ENCODE measurements at regions not wholly inside any gene's neighbourhood (a gene's known extent, or its start where the extent isn't known, plus 50 kb on each side); places are given as distances from the start of the nearest gene placed in this dataset.

DNA sequence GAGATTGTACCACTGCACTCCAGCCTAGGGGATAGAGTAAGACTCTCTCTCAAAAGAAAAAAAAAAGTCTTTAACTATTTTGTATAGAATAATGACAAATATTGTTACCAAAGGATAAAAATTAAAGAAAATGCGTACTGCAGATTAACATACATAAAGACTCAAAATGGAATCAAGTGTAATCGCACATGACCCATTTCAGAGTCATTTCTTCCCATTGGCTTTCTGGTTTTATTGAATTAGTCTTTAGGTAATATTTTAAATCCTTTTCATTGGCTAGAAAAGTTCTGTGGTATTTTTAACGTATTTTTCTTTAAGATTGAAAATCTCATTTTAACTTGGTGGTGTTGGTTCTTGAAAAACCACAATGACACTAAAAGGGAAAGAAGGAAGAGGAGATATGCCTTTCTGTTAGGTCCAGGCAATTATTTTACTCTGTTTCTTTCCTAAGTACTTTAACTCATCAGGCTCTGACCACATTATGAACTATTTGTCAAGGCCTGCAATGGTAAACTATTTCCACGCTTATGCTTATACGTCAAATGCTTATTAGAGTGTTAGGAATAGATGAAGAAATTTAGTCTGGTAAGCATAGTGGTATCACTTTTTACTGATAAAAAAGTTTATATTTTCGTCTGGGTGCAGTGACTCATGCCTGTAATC is 52.3 kb downstream of the PLEKHG1 start:
- DNase-seq (ENCODE audit: low read depth, low spot score) = no peak
- H3K27ac ChIP-seq = no peak overlapping the region

DNA sequence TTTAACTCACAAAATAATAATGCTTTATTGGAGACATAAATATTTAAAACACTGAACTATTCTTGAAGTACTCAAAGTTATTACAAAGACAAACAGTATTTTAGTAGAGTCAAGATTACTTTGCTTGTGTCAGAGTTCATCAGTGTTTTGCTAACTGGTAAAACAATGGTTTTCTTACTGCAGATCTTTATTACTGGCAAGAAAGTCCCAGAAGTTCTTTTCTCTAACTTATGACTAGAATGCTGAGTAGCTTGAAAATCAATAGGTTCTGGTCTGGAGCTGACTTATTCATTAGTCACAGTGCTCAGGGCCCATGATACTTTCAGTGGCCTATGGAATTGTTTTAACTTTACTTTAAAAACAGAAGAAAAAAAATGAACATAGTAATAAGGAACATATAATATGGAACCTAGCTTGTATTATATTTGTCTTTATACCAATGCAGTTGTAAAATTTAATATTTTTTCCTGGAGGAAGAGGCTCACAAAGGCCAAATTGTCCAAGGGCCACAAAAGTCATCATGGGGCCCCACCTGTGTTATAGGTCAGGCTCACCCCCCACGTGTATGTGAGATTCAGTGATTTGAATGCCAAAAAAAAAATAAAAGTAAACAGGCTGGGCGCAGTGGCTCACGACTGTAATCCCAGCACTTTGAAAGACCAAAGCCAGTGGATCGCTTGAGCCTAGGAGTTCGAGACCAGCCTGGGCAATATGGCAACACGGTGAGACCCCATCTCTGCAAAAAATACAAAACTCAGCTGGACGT is 53.3 kb downstream of the PLEKHG1 start:
- no peak for DNase-seq (ENCODE audit: low read depth, low spot score)
- H3K27ac ChIP-seq = no peak overlapping the region

DNA sequence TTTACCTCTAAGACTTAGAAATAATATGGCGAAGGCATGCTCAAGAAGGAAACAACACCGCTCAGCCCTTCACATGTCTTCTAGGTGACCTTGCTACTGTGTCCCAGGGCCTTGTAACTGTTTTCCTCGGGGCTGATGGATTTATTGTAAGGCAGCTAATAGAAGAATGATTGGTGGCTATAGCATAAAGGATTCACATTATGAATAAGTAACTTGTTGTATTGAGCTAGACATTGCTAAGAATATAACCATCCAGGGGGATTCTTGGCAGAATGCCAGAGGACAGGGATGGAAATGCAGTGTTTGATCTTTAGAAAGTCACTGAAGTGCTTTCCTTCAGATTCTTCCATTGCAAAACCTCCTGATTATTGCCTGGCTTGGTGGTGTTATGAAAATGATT is 54.9 kb downstream of the PLEKHG1 start:
- no peak for DNase-seq (ENCODE audit: low read depth, low spot score)
- no peak overlapping the region for H3K27ac ChIP-seq

DNA sequence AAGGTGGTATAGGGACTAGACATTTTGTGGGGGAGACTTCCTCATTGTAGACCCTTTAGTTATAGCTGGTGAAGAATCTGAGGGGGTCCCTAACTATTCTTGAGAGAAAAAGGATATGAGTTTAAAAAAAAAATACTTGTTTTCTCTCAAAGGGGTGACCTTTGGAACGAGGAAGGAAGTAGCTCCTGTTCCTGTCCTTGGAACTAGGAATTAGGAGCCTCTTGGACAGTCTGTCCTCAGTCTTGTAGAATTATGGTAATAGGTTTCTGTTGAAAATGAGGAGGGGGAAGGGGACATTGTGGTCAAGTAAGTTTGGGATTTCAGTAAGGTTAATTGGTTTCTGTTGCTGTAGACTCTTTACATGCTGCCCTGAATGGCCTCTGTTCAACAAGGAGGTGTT is 56.5 kb downstream of the PLEKHG1 start:
- no peak overlapping the region for H3K27ac ChIP-seq
- DNase-seq (ENCODE audit: low read depth, low spot score) = no peak

DNA sequence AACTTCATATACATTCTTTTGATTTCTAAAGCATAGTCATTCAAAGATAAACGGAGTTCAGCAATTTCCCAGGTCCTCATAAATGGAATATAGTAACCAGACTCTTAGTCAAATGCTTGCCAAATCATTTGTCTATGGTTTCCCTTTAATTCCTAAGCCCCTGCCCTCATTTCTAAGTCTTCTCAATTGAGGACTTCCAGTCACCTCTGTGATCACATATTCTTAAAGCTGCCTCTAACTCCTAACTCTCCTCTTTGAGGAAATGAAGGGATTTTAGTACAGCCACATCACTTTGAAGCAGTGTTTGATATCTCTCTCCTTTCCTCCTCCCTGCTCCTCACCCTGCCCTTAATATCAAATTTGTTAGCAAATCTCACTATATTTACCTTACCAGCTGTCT is 58.7 kb downstream of the PLEKHG1 start:
- H3K27ac ChIP-seq = no peak overlapping the region
- DNase-seq (ENCODE audit: low read depth, low spot score) = no peak

DNA sequence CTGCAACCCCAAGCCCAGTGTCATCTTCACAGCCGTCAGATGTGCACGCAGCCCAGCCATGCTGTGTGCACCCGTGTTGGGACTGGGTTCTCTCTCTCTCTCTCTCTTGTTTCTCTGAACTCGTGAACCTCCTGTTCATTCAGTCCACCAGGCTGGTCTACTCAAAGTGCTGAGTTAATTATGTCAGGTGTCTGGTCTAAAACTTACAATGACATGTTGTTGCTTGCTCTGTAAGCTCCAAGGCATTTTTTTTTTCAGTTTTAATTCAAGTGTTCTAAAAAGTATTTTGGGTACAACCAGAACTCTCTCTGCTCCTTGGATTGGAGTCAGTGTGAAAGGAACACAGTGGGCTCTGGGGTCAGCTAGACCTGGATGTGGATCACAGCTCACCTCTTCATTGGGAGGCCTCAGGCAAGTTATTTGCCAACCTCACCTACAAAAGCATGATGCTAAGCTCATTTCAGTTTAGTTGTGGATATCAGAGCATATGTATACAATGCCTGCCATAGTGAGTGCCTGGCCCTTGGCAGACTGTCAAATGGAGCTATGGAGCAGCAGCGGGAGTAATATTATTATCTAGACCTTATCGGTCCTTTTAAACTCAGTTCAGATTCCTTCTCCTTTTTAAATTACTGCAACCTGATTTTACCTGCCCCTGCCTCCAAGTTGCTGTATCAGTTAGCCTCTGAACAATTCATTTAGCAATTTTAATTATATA is 59.5 kb downstream of the PLEKHG1 start:
- H3K27ac ChIP-seq = no peak overlapping the region
- no peak for DNase-seq (ENCODE audit: low read depth, low spot score)

DNA sequence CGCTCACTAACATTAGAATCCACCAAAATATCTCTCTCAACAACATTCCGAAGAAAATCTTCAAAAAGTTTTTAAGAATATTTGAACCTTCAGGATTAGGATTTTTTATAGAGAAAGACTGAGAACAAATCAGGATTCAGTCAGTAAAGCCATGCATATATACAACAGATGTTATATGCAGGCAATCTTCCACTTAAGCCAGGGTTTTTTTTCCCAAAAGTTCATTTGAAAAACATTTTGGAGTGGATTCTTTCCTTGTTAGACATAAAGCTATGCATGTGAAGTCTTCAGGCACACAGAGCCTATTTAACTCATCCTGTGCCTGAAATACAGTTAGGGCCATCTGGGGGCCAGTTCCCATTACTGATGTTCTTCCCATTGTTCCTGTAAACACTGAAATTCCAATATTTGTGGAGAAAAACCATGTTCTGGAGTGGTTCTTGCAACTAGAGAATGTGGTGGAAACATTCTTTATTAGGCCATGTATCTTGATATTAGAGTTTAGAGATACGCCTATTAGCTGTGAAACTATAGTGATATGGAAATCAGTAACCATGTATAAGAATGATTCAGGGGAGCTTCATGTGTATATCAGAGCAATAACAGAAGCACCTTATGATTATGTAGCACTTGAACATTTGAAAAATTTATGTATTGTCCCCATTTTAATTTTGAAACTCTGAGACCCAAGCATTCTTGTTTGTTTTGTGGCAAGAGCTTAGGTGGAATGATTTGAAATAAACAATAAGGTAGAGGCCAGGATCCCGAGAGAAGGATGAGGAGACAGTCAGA is 61.7 kb downstream of the PLEKHG1 start:
- no peak overlapping the region for H3K27ac ChIP-seq
- DNase-seq (ENCODE audit: low read depth, low spot score) = no peak

DNA sequence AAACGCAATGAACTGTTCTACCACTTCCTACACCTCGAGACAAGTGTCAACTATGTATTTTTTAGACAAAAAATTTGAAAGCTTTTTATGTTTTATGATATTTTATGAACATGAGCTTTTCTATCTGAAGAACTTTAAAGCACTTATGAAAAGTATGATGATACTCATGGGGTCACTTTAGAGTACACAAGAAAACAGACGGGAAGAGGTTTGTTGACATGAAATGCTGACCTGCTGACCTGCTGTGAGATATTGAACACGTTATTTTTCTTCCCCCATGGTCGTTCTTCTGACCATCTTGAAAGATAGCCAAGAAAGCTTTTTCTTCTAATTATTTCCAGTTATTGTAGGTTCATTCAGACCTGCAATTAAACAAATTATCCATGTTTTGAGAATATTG is 63.1 kb downstream of the PLEKHG1 start:
- no peak for DNase-seq (ENCODE audit: low read depth, low spot score)
- H3K27ac ChIP-seq = no peak overlapping the region

DNA sequence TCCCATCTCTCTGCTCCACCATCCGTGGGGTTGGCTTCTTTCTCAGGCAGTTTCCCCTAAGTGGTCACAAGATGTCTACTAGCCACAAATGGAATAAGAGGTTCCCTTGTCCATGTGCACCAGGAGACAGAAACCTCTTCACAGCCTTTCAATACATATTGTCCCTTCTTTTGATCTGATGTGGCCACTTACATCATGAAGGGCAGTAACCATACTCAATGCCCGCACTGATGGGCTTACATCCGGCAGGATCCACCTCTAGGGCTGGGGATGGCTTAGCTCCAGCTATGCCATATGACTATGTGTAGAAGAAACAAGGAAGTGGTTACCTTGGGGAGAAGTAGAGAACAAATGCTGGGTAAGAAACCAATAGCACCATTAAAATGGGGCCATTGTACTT is 64.4 kb downstream of the PLEKHG1 start:
- DNase-seq (ENCODE audit: low read depth, low spot score) = no peak
- no peak overlapping the region for H3K27ac ChIP-seq

DNA sequence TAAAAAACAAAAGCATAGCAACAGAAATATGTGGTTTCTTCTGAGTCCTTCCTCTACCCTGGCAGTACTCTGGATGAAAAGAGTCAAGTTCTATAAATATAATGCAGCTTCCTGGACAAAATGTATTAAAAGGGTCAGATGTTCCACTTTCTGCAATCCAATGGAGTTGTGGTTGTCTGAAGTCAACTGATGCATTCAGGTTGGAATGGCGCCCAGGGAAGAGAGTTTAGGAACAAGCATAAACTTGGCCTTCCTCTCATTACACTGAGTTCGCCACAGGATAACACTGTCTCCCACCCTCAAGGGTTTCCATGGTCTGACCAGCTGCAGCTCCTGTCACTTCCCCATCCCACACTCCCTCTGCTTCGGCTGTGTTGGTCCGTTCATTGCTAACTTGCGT is 66.4 kb downstream of the PLEKHG1 start:
- no peak overlapping the region for H3K27ac ChIP-seq
- no peak for DNase-seq (ENCODE audit: low read depth, low spot score)

DNA sequence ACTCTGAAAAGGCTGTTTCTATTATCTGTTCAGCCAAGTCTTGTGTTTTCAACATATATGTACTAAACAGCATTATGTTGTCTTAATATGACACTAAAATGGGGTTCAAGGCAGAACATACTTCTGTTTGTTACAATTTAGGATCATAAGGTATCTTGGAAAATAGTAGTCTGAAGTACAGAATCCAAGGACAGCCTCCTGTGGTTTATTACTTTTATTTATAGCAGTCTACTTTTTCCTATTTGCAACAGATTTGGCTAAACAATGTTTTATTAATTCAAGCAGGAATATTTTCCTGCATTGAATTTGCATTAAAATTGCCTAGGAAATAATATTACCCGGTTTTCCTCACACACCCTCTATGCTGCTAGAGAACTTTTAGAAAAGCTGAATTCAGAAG is 67.7 kb downstream of the PLEKHG1 start:
- no peak for DNase-seq (ENCODE audit: low read depth, low spot score)
- H3K27ac ChIP-seq = peak overlapping the region; percentile 59

DNA sequence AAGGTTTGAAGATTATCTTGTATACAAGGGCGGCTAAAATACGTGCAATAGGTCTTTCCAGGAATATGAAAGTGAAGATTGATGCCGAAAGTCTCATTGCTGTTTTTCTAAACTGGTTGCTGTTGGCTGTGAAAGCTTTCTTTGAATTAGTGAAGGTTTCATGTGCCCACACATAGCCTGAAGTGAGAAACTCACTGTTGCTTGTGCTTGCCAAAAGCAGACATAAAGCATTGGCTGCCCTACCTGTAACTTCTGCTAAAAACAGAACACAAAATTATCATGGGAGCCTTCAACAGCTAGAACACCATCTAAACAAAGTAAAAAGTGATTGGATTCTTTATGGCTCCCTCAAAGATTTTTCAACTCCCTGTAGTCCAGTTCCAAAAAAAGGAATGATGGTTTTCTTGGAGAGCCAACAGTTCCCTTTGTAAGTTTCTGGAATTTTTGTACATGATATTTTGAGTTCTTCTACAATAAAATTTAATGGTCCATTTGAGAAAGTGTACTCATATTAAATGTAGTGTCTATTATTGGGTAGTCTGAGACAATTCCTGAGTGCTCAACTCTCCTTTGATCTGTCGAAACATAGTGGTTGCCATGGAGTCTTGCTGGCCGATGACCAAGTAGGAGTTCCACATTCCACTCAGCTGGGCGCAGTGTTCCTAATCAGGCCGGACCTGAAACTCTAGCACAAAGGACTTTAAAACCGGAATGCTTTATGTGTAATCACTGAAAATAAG is 68.5 kb downstream of the PLEKHG1 start:
- DNase-seq (ENCODE audit: low read depth, low spot score) = peak; percentile 75
- peak overlapping the region; percentile 59 for H3K27ac ChIP-seq

DNA sequence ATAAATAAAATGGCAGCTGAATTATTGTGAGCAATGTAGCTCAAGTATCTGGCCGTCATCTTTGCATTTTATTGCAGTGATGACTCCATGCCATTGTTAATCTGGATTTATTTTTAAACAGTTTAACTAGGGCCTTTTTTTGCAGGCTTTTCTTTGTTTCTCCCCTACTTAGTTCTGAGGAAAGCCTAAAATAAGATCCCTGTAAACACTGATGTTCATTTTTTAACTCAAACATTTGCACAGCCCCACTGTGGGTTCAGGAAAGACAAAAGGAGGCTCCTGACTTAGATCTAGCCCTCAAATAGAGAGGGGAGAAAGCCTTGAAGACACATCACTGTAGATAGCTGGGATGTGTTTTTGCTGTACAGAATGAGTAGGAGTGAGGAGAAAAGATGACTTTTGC is 69.2 kb downstream of the PLEKHG1 start:
- peak overlapping the region; percentile 59 for H3K27ac ChIP-seq
- DNase-seq (ENCODE audit: low read depth, low spot score) = no peak

DNA sequence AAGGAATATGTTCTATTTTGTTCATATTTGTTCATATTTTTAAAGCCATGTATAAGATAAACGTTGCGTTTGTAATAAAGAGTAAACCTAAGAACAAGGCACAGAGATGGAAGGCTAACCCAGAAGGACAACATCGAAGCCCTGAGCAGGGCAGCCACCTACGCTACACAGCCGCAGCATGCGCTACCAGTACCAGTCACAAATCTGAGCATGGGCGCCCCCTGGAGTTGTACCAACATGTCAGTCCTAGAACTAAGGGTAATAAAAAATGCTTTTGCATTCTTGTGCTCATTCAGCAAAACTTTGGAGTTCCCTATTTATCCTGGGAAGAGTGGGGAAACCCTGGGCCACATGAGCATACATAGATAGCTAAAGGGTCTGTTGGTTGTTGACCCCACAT is 70.6 kb downstream of the PLEKHG1 start:
- DNase-seq (ENCODE audit: low read depth, low spot score) = no peak
- H3K27ac ChIP-seq = no peak overlapping the region

DNA sequence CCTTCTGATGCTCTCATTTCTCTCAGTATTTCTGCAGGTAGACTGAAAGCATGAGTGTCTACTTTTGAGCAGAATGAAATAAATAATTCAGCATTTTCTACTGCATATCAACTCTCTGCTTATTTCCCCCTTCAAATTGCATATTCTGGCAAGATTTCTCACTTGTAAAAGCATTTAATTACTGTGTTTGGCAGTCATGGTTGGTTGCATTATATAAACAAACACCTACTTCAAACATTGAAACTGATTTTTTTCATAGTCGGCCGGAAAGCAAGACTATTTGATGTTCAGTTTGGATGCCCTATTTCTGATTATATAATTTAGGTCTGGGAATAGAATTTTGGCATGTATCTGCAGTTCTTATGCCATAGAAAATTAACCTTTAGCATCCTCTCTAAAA is 73.1 kb downstream of the PLEKHG1 start:
- DNase-seq (ENCODE audit: low read depth, low spot score) = no peak
- H3K27ac ChIP-seq = no peak overlapping the region

DNA sequence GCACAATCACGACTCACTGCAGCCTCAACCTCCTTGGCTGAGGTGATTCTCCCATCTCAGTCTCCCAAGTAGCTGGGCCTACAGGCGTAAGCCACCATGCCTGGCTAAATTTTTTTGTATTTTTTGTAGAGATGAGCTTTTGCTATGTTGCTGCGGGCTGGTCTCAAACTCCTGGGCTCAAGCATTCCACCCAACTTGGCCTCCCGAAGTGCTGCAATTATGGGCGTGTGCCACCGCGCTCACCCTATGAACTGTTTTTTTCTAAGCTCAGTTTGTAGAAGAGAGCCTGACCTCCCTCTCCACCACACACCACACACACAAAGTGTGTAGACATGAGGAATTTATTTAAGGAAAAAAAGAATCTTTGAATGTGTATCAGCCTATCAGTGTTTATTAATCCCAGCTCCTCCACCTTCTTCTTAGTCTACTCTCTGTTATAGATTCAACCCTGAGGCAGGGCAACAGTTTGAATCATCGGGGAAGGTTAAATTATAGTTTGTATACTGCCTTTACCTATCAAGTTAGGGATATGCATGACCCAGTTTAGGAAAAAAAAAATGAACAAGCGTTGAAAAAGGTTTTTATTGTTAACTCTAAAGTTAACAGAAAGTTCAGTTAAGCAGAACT is 74.1 kb downstream of the PLEKHG1 start:
- DNase-seq (ENCODE audit: low read depth, low spot score) = no peak
- no peak overlapping the region for H3K27ac ChIP-seq

DNA sequence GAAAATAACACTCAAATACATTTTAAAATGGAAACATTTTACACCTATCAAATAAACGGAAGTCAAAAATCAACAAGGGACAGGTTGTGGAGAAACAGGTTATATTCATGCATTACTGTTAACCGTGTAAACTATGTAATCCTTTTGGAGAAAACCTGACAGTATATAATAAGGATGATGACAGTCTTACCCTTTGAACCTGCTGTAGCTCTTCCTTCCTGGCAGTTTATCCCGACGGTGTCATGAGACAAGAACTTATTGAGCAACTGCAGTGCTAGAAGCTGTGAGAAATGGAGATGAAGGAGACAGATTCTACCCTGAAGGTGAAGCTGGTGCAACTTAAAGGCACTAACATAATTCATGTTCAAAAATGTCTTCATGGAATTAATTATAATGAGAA is 76.7 kb downstream of the PLEKHG1 start:
- DNase-seq (ENCODE audit: low read depth, low spot score) = no peak
- H3K27ac ChIP-seq = no peak overlapping the region

DNA sequence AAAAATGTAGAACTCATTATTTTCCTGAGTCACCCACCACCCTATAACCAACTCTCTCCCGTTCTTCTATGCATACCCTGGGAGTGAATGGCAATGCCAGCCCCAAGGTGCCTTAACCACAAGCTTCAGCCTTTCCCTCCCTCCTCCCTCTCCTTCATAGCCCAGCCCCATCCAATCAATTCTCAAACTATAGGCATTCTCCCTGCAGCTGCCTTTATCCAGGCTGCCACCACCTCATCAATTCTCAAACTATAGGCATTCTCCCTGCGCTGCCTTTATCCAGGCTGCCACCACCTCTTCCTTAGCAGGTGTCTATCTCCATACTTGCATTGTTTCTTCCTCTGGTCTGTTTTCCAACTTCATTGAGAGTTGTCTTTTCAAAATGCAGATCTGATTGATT is 77.1 kb downstream of the PLEKHG1 start:
- no peak overlapping the region for H3K27ac ChIP-seq
- no peak for DNase-seq (ENCODE audit: low read depth, low spot score)

DNA sequence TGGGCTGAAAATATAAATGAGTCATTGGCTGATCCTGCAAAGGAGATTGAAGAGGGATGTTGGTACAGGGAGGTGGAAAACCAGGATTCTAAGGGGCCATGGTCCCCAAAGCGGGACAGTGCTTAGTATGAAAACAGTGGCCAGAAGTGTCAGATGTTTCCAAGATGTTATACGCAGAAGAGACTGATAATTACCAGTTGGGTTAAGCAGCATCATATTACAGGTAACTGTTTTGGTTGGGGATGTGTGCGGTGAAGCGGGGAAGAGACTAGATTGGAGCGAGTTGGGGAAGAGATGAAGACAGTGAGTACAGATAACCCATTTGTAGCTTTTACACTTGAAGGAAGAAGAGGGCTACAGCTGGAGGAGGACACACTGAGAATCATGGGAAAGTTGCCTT is 80.8 kb downstream of the PLEKHG1 start:
- no peak for DNase-seq (ENCODE audit: low read depth, low spot score)
- no peak overlapping the region for H3K27ac ChIP-seq

Data from epithelial cell of prostate (primary cell).